ENCODE measurements at regions not wholly inside any gene's neighbourhood (a gene's known extent, or its start where the extent isn't known, plus 50 kb on each side); places are given as distances from the start of the nearest gene placed in this dataset.

DNA sequence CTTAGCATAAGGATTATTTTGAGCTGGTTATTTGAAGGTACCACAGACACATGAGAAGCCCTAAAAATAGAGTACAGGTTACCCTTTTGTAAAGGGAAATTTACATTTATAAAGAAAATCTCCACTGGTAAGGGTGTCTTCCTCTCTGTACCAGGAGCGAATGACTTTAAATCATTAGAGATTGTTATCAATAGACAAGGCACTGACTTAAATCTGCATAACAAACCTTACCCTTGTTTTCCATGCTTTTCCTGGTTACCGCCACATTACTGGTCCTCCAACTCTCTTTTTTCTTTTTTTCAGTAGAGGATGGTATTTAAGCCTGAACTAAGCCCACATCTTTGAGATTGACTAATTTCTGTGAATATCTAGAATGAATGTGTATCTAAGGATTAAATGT is 129.8 kb downstream of the SLC7A11 start:
- no peak for DNase-seq (ENCODE audit: low spot score)
- Mint-ChIP-seq H3K27me3 (ENCODE audit: low read depth) (no peaks in the 10 kb centered on the region), H3K4me1 (peaks cover 59% of the 10 kb centered on the region), H3K36me3 (peaks cover 25% of the 10 kb centered on the region), H3K27ac (peak overlapping the region; percentile 98), H3K9me3 (peaks cover 23% of the 10 kb centered on the region), H3K4me3 (peak overlapping the region; percentile 41)
- POLR2A ChIA-PET: no interaction called here
- ATAC-seq: peak; percentile 63
- CTCF ChIA-PET: interaction anchor here (1.6 kb wide), 1 partner anchor 22 kb away, joined by 10 read pairs; no protein-coding TSS in a partner anchor
- TF ChIP-seq SMAD4 (CRISPR knock-in tag; IDR thresholded peaks at IDR 0.05) (no peak), ZNF423 (CRISPR knock-in tag; IDR thresholded peaks at IDR 0.05) (no peak), FOXJ3 (CRISPR knock-in tag; IDR thresholded peaks at IDR 0.05; ENCODE audit: borderline replicate concordance) (no peak), NR2C2 (CRISPR knock-in tag; IDR thresholded peaks at IDR 0.05) (no peak), NFYB (CRISPR knock-in tag; conservative IDR thresholded peaks at IDR 0.05; ENCODE audit: low read depth) (no peak), TEAD4 (CRISPR knock-in tag; IDR thresholded peaks at IDR 0.05) (no peak), ELF4 (CRISPR knock-in tag; IDR thresholded peaks at IDR 0.05; ENCODE audit: low read depth) (no peak), OVOL2 (CRISPR knock-in tag; IDR thresholded peaks at IDR 0.05; ENCODE audit: borderline replicate concordance) (no peak), MXD4 (CRISPR knock-in tag; IDR thresholded peaks at IDR 0.05; ENCODE audit: borderline replicate concordance) (no peak), TCF7 (CRISPR knock-in tag; IDR thresholded peaks at IDR 0.05; ENCODE audit: low read depth) (no peak), ZNF219 (CRISPR knock-in tag; IDR thresholded peaks at IDR 0.05; ENCODE audit: borderline replicate concordance) (no peak), ZNF121 (CRISPR knock-in tag; IDR thresholded peaks at IDR 0.05) (no peak), CREB1 (CRISPR knock-in tag; IDR thresholded peaks at IDR 0.05) (no peak), EMX1 (CRISPR knock-in tag; IDR thresholded peaks at IDR 0.05) (no peak)
- TF ChIP-seq, protein P1, sequence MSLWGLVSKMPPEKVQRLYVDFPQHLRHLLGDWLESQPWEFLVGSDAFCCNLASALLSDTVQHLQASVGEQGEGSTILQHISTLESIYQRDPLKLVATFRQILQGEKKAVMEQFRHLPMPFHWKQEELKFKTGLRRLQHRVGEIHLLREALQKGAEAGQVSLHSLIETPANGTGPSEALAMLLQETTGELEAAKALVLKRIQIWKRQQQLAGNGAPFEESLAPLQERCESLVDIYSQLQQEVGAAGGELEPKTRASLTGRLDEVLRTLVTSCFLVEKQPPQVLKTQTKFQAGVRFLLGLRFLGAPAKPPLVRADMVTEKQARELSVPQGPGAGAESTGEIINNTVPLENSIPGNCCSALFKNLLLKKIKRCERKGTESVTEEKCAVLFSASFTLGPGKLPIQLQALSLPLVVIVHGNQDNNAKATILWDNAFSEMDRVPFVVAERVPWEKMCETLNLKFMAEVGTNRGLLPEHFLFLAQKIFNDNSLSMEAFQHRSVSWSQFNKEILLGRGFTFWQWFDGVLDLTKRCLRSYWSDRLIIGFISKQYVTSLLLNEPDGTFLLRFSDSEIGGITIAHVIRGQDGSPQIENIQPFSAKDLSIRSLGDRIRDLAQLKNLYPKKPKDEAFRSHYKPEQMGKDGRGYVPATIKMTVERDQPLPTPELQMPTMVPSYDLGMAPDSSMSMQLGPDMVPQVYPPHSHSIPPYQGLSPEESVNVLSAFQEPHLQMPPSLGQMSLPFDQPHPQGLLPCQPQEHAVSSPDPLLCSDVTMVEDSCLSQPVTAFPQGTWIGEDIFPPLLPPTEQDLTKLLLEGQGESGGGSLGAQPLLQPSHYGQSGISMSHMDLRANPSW (CRISPR knock-in tag; conservative IDR thresholded peaks at IDR 0.05; ENCODE audit: low read depth): no peak
- TF ChIP-seq, protein P2, sequence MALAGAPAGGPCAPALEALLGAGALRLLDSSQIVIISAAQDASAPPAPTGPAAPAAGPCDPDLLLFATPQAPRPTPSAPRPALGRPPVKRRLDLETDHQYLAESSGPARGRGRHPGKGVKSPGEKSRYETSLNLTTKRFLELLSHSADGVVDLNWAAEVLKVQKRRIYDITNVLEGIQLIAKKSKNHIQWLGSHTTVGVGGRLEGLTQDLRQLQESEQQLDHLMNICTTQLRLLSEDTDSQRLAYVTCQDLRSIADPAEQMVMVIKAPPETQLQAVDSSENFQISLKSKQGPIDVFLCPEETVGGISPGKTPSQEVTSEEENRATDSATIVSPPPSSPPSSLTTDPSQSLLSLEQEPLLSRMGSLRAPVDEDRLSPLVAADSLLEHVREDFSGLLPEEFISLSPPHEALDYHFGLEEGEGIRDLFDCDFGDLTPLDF (CRISPR knock-in tag; IDR thresholded peaks at IDR 0.05): no peak
- TF ChIP-seq, protein P3, sequence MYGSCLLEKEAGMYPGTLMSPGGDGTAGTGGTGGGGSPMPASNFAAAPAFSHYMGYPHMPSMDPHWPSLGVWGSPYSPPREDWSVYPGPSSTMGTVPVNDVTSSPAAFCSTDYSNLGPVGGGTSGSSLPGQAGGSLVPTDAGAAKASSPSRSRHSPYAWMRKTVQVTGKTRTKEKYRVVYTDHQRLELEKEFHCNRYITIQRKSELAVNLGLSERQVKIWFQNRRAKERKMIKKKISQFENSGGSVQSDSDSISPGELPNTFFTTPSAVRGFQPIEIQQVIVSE (CRISPR knock-in tag; IDR thresholded peaks at IDR 0.05; ENCODE audit: borderline replicate concordance): no peak
- TF ChIP-seq, protein P4, sequence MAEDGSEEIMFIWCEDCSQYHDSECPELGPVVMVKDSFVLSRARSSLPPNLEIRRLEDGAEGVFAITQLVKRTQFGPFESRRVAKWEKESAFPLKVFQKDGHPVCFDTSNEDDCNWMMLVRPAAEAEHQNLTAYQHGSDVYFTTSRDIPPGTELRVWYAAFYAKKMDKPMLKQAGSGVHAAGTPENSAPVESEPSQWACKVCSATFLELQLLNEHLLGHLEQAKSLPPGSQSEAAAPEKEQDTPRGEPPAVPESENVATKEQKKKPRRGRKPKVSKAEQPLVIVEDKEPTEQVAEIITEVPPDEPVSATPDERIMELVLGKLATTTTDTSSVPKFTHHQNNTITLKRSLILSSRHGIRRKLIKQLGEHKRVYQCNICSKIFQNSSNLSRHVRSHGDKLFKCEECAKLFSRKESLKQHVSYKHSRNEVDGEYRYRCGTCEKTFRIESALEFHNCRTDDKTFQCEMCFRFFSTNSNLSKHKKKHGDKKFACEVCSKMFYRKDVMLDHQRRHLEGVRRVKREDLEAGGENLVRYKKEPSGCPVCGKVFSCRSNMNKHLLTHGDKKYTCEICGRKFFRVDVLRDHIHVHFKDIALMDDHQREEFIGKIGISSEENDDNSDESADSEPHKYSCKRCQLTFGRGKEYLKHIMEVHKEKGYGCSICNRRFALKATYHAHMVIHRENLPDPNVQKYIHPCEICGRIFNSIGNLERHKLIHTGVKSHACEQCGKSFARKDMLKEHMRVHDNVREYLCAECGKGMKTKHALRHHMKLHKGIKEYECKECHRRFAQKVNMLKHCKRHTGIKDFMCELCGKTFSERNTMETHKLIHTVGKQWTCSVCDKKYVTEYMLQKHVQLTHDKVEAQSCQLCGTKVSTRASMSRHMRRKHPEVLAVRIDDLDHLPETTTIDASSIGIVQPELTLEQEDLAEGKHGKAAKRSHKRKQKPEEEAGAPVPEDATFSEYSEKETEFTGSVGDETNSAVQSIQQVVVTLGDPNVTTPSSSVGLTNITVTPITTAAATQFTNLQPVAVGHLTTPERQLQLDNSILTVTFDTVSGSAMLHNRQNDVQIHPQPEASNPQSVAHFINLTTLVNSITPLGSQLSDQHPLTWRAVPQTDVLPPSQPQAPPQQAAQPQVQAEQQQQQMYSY (CRISPR knock-in tag; IDR thresholded peaks at IDR 0.05): no peak
- TF ChIP-seq, protein P5, sequence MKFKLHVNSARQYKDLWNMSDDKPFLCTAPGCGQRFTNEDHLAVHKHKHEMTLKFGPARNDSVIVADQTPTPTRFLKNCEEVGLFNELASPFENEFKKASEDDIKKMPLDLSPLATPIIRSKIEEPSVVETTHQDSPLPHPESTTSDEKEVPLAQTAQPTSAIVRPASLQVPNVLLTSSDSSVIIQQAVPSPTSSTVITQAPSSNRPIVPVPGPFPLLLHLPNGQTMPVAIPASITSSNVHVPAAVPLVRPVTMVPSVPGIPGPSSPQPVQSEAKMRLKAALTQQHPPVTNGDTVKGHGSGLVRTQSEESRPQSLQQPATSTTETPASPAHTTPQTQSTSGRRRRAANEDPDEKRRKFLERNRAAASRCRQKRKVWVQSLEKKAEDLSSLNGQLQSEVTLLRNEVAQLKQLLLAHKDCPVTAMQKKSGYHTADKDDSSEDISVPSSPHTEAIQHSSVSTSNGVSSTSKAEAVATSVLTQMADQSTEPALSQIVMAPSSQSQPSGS (CRISPR knock-in tag; IDR thresholded peaks at IDR 0.05; ENCODE audit: borderline replicate concordance, low read depth): no peak
- TF ChIP-seq, protein P6, sequence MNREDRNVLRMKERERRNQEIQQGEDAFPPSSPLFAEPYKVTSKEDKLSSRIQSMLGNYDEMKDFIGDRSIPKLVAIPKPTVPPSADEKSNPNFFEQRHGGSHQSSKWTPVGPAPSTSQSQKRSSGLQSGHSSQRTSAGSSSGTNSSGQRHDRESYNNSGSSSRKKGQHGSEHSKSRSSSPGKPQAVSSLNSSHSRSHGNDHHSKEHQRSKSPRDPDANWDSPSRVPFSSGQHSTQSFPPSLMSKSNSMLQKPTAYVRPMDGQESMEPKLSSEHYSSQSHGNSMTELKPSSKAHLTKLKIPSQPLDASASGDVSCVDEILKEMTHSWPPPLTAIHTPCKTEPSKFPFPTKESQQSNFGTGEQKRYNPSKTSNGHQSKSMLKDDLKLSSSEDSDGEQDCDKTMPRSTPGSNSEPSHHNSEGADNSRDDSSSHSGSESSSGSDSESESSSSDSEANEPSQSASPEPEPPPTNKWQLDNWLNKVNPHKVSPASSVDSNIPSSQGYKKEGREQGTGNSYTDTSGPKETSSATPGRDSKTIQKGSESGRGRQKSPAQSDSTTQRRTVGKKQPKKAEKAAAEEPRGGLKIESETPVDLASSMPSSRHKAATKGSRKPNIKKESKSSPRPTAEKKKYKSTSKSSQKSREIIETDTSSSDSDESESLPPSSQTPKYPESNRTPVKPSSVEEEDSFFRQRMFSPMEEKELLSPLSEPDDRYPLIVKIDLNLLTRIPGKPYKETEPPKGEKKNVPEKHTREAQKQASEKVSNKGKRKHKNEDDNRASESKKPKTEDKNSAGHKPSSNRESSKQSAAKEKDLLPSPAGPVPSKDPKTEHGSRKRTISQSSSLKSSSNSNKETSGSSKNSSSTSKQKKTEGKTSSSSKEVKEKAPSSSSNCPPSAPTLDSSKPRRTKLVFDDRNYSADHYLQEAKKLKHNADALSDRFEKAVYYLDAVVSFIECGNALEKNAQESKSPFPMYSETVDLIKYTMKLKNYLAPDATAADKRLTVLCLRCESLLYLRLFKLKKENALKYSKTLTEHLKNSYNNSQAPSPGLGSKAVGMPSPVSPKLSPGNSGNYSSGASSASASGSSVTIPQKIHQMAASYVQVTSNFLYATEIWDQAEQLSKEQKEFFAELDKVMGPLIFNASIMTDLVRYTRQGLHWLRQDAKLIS (CRISPR knock-in tag; IDR thresholded peaks at IDR 0.05; ENCODE audit: borderline replicate concordance): no peak
